Activated T-cell treated with anti-CD3 and anti-CD28 coated beads, Interleukin-2, amount 50 U/mL, for 4 hours (primary cell): ENCODE measurements at regions not wholly inside any gene's neighbourhood (a gene's known extent, or its start where the extent isn't known, plus 50 kb on each side); places are given as distances from the start of the nearest gene placed in this dataset.

Experiments used
- ATAC-seq, 2 donors: fragments of 200-7000 bp; cut with Tn5 transposase; one replicate each; pipeline ENCODE4 v1.10.0; 2021
- DNase-seq: peaks from one replicate; pipeline ENCODE4 v3.0.0-alpha.2; 2020
- H3K27me3 Mint-ChIP-seq: one replicate; pipeline ENCODE4 v1.8.0; 2021; ENCODE audit warnings: low read depth, mixed read lengths
- H3K36me3 Mint-ChIP-seq: one replicate; pipeline ENCODE4 v1.8.0; 2022; ENCODE audit warnings: mixed read lengths; ENCODE audit not compliant: insufficient read depth
- H3K4me1 Mint-ChIP-seq: one replicate; pipeline ENCODE4 v1.8.0; 2021; ENCODE audit warnings: low read depth, mixed read lengths
- H3K4me3 Mint-ChIP-seq: one replicate; pipeline ENCODE4 v1.8.0; 2021; ENCODE audit warnings: mild to moderate bottlenecking, moderate library complexity, mixed read lengths
- H3K9me3 Mint-ChIP-seq: one replicate; pipeline ENCODE4 v1.8.0; 2021; ENCODE audit warnings: mixed read lengths

GRCh38 chr13:59607172-59607571 lies 556.6 kb downstream of the DIAPH3 start:
- H3K27me3 Mint-ChIP-seq, result no peaks in the 10 kb centered on the region
- no peaks in the 10 kb centered on the region for H3K36me3 Mint-ChIP-seq
- DNase-seq (no peak), ATAC-seq (no peak)
- H3K4me3 Mint-ChIP-seq, result no peak overlapping the region
- no peaks in the 10 kb centered on the region for H3K9me3 Mint-ChIP-seq
- H3K4me1 Mint-ChIP-seq, result no peaks in the 10 kb centered on the region

- DNase-seq (no peak), ATAC-seq (no peak)
- H3K27me3 Mint-ChIP-seq, result no peaks in the 10 kb centered on the region
- no peaks in the 10 kb centered on the region for H3K4me1 Mint-ChIP-seq
- H3K36me3 Mint-ChIP-seq, result no peaks in the 10 kb centered on the region
- no peaks in the 10 kb centered on the region for H3K9me3 Mint-ChIP-seq
- no peak overlapping the region for H3K4me3 Mint-ChIP-seq
Measured at GRCh38 chr13:59607780-59608233, 555.9 kb downstream of the DIAPH3 start.

- no peaks in the 10 kb centered on the region for H3K27me3 Mint-ChIP-seq
- ATAC-seq (no peak), DNase-seq (no peak)
- H3K36me3 Mint-ChIP-seq, result no peaks in the 10 kb centered on the region
- no peaks in the 10 kb centered on the region for H3K9me3 Mint-ChIP-seq
- no peaks in the 10 kb centered on the region for H3K4me1 Mint-ChIP-seq
- H3K4me3 Mint-ChIP-seq, result no peak overlapping the region
Measured at GRCh38 chr13:59609421-59609820, 554.3 kb downstream of the DIAPH3 start.
